Neural crest cell (in vitro differentiated cells): ENCODE measurements at regions not wholly inside any gene's neighbourhood (a gene's known extent, or its start where the extent isn't known, plus 50 kb on each side); places are given as distances from the start of the nearest gene placed in this dataset.

Source experiments
- DNase-seq: peaks from one replicate; pipeline ENCODE4 v3.0.0; 2021; ENCODE audit warnings: low read depth, mixed read lengths, low spot score
- H3K27ac Mint-ChIP-seq: one replicate; pipeline ENCODE4 v1.8.0; 2021; ENCODE audit warnings: mild to moderate bottlenecking, mixed read lengths; ENCODE audit not compliant: unreplicated experiment
- H3K27me3 Mint-ChIP-seq: 2 replicates; pipeline ENCODE4 v1.8.0; 2021; ENCODE audit warnings: low read depth, mild to moderate bottlenecking, mixed read lengths
- H3K36me3 Mint-ChIP-seq: 2 replicates; pipeline ENCODE4 v1.8.0; 2021; ENCODE audit warnings: low read depth, mild to moderate bottlenecking, mixed read lengths
- H3K4me1 Mint-ChIP-seq: 2 replicates; pipeline ENCODE4 v1.8.0; 2021; ENCODE audit warnings: mixed read lengths
- H3K4me3 Mint-ChIP-seq: one replicate; pipeline ENCODE4 v1.8.0; 2021; ENCODE audit warnings: mild to moderate bottlenecking, mixed read lengths
- H3K9me3 Mint-ChIP-seq: 2 replicates; pipeline ENCODE4 v1.8.0; 2021; ENCODE audit warnings: mixed read lengths
- TF ChIP-seq, protein P1 (sequence below): fragments of 200-600 bp; sonication (generic); conservative IDR thresholded peaks from 2 replicates; pipeline ENCODE4 v1.5.0; 2021; ENCODE audit warnings: antibody characterized with exemption, mild to moderate bottlenecking

DNA sequence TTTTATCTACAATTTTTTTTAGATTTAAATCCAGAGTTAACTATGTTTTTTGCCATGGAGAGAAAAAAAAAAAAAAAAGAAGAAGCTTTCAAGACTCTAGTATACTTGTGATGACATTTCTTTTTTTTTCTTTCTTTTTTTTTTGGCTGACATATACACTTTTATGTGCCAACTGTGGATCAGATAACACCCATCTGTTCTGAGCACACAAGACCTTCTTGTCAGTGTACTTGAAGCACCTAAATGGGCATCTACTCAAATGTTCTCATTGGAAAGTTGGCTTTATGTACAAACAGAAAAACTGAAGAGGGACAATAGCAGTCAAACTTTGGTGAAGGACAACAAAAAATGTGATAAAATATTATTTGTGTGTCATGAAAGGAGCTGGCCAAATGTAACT is 904.5 kb downstream of the GRIK2 start:
- H3K4me1 Mint-ChIP-seq = no peaks in the 10 kb centered on the region
- no peak for DNase-seq
- no peaks in the 10 kb centered on the region for H3K27me3 Mint-ChIP-seq
- H3K9me3 Mint-ChIP-seq = peaks cover 2% of the 10 kb centered on the region
- H3K27ac Mint-ChIP-seq = no peak overlapping the region
- no peak overlapping the region for H3K4me3 Mint-ChIP-seq
- H3K36me3 Mint-ChIP-seq = no peaks in the 10 kb centered on the region
- TF ChIP-seq, protein P1, sequence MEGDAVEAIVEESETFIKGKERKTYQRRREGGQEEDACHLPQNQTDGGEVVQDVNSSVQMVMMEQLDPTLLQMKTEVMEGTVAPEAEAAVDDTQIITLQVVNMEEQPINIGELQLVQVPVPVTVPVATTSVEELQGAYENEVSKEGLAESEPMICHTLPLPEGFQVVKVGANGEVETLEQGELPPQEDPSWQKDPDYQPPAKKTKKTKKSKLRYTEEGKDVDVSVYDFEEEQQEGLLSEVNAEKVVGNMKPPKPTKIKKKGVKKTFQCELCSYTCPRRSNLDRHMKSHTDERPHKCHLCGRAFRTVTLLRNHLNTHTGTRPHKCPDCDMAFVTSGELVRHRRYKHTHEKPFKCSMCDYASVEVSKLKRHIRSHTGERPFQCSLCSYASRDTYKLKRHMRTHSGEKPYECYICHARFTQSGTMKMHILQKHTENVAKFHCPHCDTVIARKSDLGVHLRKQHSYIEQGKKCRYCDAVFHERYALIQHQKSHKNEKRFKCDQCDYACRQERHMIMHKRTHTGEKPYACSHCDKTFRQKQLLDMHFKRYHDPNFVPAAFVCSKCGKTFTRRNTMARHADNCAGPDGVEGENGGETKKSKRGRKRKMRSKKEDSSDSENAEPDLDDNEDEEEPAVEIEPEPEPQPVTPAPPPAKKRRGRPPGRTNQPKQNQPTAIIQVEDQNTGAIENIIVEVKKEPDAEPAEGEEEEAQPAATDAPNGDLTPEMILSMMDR = no peak
